WERI-Rb-1 (cell line): ENCODE measurements at regions not wholly inside any gene's neighbourhood (a gene's known extent, or its start where the extent isn't known, plus 50 kb on each side); places are given as distances from the start of the nearest gene placed in this dataset.

Experiments used
- DNase-seq: peaks from one replicate; pipeline ENCODE4 v3.0.0-alpha.2; 2020
- H3K27ac ChIP-seq: fragments of 250-450 bp; sonication (Bioruptor Pico); 2 replicates; pipeline ENCODE4 v1.5.1; 2020; ENCODE audit warnings: mild to moderate bottlenecking, moderate library complexity
- H3K27me3 ChIP-seq: fragments of 250-450 bp; sonication (Bioruptor Pico); 2 replicates; pipeline ENCODE4 v1.5.1; 2021; ENCODE audit warnings: mild to moderate bottlenecking, low read depth, moderate library complexity; ENCODE audit not compliant: insufficient read depth, severe bottlenecking
- H3K36me3 ChIP-seq: fragments of 250-450 bp; sonication (Bioruptor Pico); 2 replicates; pipeline ENCODE4 v1.5.1; 2020; ENCODE audit warnings: mild to moderate bottlenecking, moderate library complexity
- H3K4me3 ChIP-seq: 2 replicates; pipeline ENCODE4 v1.5.1; 2011; ENCODE audit warnings: low read depth, mild to moderate bottlenecking, control low read depth, low read length
- H3K9me3 ChIP-seq: fragments of 250-450 bp; sonication (Bioruptor Pico); 2 replicates; pipeline ENCODE4 v1.5.1; 2021; ENCODE audit warnings: mild to moderate bottlenecking, moderate library complexity; ENCODE audit not compliant: severe bottlenecking
- CTCF ChIP-seq: IDR thresholded peaks from 2 replicates; pipeline ENCODE4 v1.5.1; 2011; ENCODE audit warnings: low read depth, mild to moderate bottlenecking, control low read depth, inconsistent platforms, low read length

- H3K27ac ChIP-seq = no peak overlapping the region
- DNase-seq = no peak
- no peak overlapping the region for H3K4me3 ChIP-seq
- no peaks in the 10 kb centered on the region for H3K9me3 ChIP-seq
- H3K36me3 ChIP-seq = no peaks in the 10 kb centered on the region
- TF ChIP-seq CTCF = no peak
- H3K27me3 ChIP-seq = no peaks in the 10 kb centered on the region
Observed at GRCh38 chr6:128754658-128755256, 128.2 kb upstream of the LAMA2 start.

- no peaks in the 10 kb centered on the region for H3K36me3 ChIP-seq
- DNase-seq = no peak
- no peaks in the 10 kb centered on the region for H3K27me3 ChIP-seq
- no peak overlapping the region for H3K4me3 ChIP-seq
- H3K9me3 ChIP-seq = no peaks in the 10 kb centered on the region
- no peak overlapping the region for H3K27ac ChIP-seq
- TF ChIP-seq CTCF = no peak
Observed at GRCh38 chr6:128743974-128744765, 138.8 kb upstream of the LAMA2 start.

- no peak for DNase-seq
- Histone ChIP-seq H3K36me3 (no peaks in the 10 kb centered on the region), H3K9me3 (no peaks in the 10 kb centered on the region), H3K4me3 (no peak overlapping the region), H3K27me3 (no peaks in the 10 kb centered on the region), H3K27ac (no peak overlapping the region)
- no peak for TF ChIP-seq CTCF
Observed at GRCh38 chr6:128742900-128743299, 140.0 kb upstream of the LAMA2 start.

- H3K27ac ChIP-seq = no peak overlapping the region
- no peak for TF ChIP-seq CTCF
- no peak overlapping the region for H3K4me3 ChIP-seq
- DNase-seq = no peak
- no peaks in the 10 kb centered on the region for H3K36me3 ChIP-seq
- no peaks in the 10 kb centered on the region for H3K27me3 ChIP-seq
- H3K9me3 ChIP-seq = no peaks in the 10 kb centered on the region
Observed at GRCh38 chr6:128740951-128741350, 142.0 kb upstream of the LAMA2 start.

GRCh38 chr6:128739112-128739511 lies 143.8 kb upstream of the LAMA2 start:
- H3K4me3 ChIP-seq = no peak overlapping the region
- H3K27me3 ChIP-seq = no peaks in the 10 kb centered on the region
- H3K27ac ChIP-seq = no peak overlapping the region
- no peak for TF ChIP-seq CTCF
- DNase-seq = no peak
- no peaks in the 10 kb centered on the region for H3K9me3 ChIP-seq
- no peaks in the 10 kb centered on the region for H3K36me3 ChIP-seq
